ENCODE measurements at regions not wholly inside any gene's neighbourhood (a gene's known extent, or its start where the extent isn't known, plus 50 kb on each side); places are given as distances from the start of the nearest gene placed in this dataset.

- H3K36me3 Mint-ChIP-seq (ENCODE audit: unreplicated experiment) = peaks cover 5% of the 10 kb centered on the region
- H3K4me1 Mint-ChIP-seq (ENCODE audit: low read depth, unreplicated experiment) = no peaks in the 10 kb centered on the region
- no peak for TF ChIP-seq CTCF (IDR thresholded peaks at IDR 0.05; ENCODE audit: partially characterized antibody, unreplicated experiment)
- H3K4me3 Mint-ChIP-seq (ENCODE audit: unreplicated experiment) = no peak overlapping the region
- DNase-seq = no peak
- no peak overlapping the region for H3K27ac Mint-ChIP-seq (ENCODE audit: unreplicated experiment)
- no peaks in the 10 kb centered on the region for H3K9me3 Mint-ChIP-seq (ENCODE audit: unreplicated experiment)
- no peaks in the 10 kb centered on the region for H3K27me3 Mint-ChIP-seq (ENCODE audit: unreplicated experiment)
Measured at GRCh38 chr17:62913991-62914570, 52.0 kb upstream of the TANC2 start.

GRCh38 chr17:62912363-62912762, 53.7 kb upstream of the TANC2 start:
- no peak overlapping the region for H3K27ac Mint-ChIP-seq (ENCODE audit: unreplicated experiment)
- peaks cover 5% of the 10 kb centered on the region for H3K36me3 Mint-ChIP-seq (ENCODE audit: unreplicated experiment)
- peaks cover 3% of the 10 kb centered on the region for H3K27me3 Mint-ChIP-seq (ENCODE audit: unreplicated experiment)
- no peaks in the 10 kb centered on the region for H3K4me1 Mint-ChIP-seq (ENCODE audit: low read depth, unreplicated experiment)
- H3K9me3 Mint-ChIP-seq (ENCODE audit: unreplicated experiment) = peaks cover 2% of the 10 kb centered on the region
- no peak for DNase-seq
- TF ChIP-seq CTCF (IDR thresholded peaks at IDR 0.05; ENCODE audit: partially characterized antibody, unreplicated experiment) = no peak
- no peak overlapping the region for H3K4me3 Mint-ChIP-seq (ENCODE audit: unreplicated experiment)

- DNase-seq = no peak
- TF ChIP-seq CTCF (IDR thresholded peaks at IDR 0.05; ENCODE audit: partially characterized antibody, unreplicated experiment) = no peak
- no peak overlapping the region for H3K4me3 Mint-ChIP-seq (ENCODE audit: unreplicated experiment)
- no peaks in the 10 kb centered on the region for H3K4me1 Mint-ChIP-seq (ENCODE audit: low read depth, unreplicated experiment)
- H3K36me3 Mint-ChIP-seq (ENCODE audit: unreplicated experiment) = peaks cover 5% of the 10 kb centered on the region
- H3K9me3 Mint-ChIP-seq (ENCODE audit: unreplicated experiment) = peaks cover 2% of the 10 kb centered on the region
- H3K27ac Mint-ChIP-seq (ENCODE audit: unreplicated experiment) = no peak overlapping the region
- H3K27me3 Mint-ChIP-seq (ENCODE audit: unreplicated experiment) = peaks cover 3% of the 10 kb centered on the region
Measured at GRCh38 chr17:62911114-62911513, 54.9 kb upstream of the TANC2 start.

- Mint-ChIP-seq H3K27ac (ENCODE audit: unreplicated experiment) (no peak overlapping the region), H3K9me3 (ENCODE audit: unreplicated experiment) (peaks cover 2% of the 10 kb centered on the region), H3K4me1 (ENCODE audit: low read depth, unreplicated experiment) (no peaks in the 10 kb centered on the region), H3K27me3 (ENCODE audit: unreplicated experiment) (peaks cover 3% of the 10 kb centered on the region), H3K36me3 (ENCODE audit: unreplicated experiment) (peaks cover 5% of the 10 kb centered on the region), H3K4me3 (ENCODE audit: unreplicated experiment) (no peak overlapping the region)
- no peak for TF ChIP-seq CTCF (IDR thresholded peaks at IDR 0.05; ENCODE audit: partially characterized antibody, unreplicated experiment)
- DNase-seq = no peak
Measured at GRCh38 chr17:62910277-62910676, 55.8 kb upstream of the TANC2 start.

GRCh38 chr17:62907961-62908360, 58.1 kb upstream of the TANC2 start:
- DNase-seq = no peak
- no peak overlapping the region for H3K4me3 Mint-ChIP-seq (ENCODE audit: unreplicated experiment)
- TF ChIP-seq CTCF (IDR thresholded peaks at IDR 0.05; ENCODE audit: partially characterized antibody, unreplicated experiment) = no peak
- H3K27ac Mint-ChIP-seq (ENCODE audit: unreplicated experiment) = no peak overlapping the region
- H3K4me1 Mint-ChIP-seq (ENCODE audit: low read depth, unreplicated experiment) = no peaks in the 10 kb centered on the region
- peaks cover 2% of the 10 kb centered on the region for H3K9me3 Mint-ChIP-seq (ENCODE audit: unreplicated experiment)
- peaks cover 5% of the 10 kb centered on the region for H3K36me3 Mint-ChIP-seq (ENCODE audit: unreplicated experiment)
- peaks cover 3% of the 10 kb centered on the region for H3K27me3 Mint-ChIP-seq (ENCODE audit: unreplicated experiment)

All from glutamatergic neuron (in vitro differentiated cells).